SK-N-MC (cell line): ENCODE measurements at regions not wholly inside any gene's neighbourhood (a gene's known extent, or its start where the extent isn't known, plus 50 kb on each side); places are given as distances from the start of the nearest gene placed in this dataset.
"Not testable (repeated sequence)": the region's sequence is repeated elsewhere in the genome, so short reads cannot be mapped to it uniquely, and the experiment has no call there.

Experiments
- DNase-seq: peaks from one replicate; pipeline ENCODE4 v3.0.0-alpha.2; 2011; ENCODE audit warnings: low read depth, low spot score
- H3K27ac ChIP-seq: fragments of 200-600 bp; sonication (generic); 2 replicates; pipeline ENCODE4 v1.5.1; 2016; ENCODE audit warnings: mixed run types
- H3K36me3 ChIP-seq: fragments of 200-600 bp; sonication (generic); 2 replicates; pipeline ENCODE4 v1.6.1; 2017; ENCODE audit warnings: antibody characterized with exemption, low read length, mixed read lengths; ENCODE audit not compliant: insufficient read depth
- H3K4me3 ChIP-seq: fragments of 200-600 bp; sonication (generic); 2 replicates; pipeline ENCODE4 v1.5.1; 2016
- H3K9ac ChIP-seq: fragments of 200-600 bp; sonication (generic); 2 replicates; pipeline ENCODE4 v1.8.0; 2017; ENCODE audit warnings: mixed run types, mixed read lengths; ENCODE audit not compliant: insufficient read length
- H3K9me3 ChIP-seq: fragments of 200-600 bp; sonication (generic); 2 replicates; pipeline ENCODE4 v1.6.1; 2017; ENCODE audit warnings: low read depth, mild to moderate bottlenecking, antibody characterized with exemption, low read length, moderate library complexity, mixed read lengths
- EZH2 ChIP-seq: fragments of 200-600 bp; sonication (generic); IDR thresholded peaks from one replicate; pipeline ENCODE4 v1.6.1; 2017; ENCODE audit warnings: antibody characterized with exemption
- FOXP2 ChIP-seq: optimal IDR thresholded peaks from 2 replicates; pipeline ENCODE3; 2011; ENCODE audit warnings: mild to moderate bottlenecking, moderate library complexity; ENCODE audit not compliant: insufficient read depth; ENCODE audit errors: extremely low read length, control extremely low read depth
- POLR2AphosphoS5 ChIP-seq: IDR thresholded peaks from 2 replicates; pipeline ENCODE4 v1.6.1; 2012; ENCODE audit warnings: mild to moderate bottlenecking, low read depth, low read length, borderline replicate concordance

GRCh38 chr2:7649461-7650228, 732.4 kb downstream of the RNF144A start:
- Histone ChIP-seq H3K27ac (no peak overlapping the region), H3K9ac (no peak overlapping the region), H3K9me3 (no peaks in the 10 kb centered on the region; the same call in 1 of the 2 replicates), H3K36me3 (no peaks in the 10 kb centered on the region), H3K4me3 (no peak overlapping the region)
- DNase-seq: no peak
- TF ChIP-seq POLR2AphosphoS5: no peak
- no peak for TF ChIP-seq FOXP2
- TF ChIP-seq EZH2: no peak

GRCh38 chr2:7653617-7654016, 736.4 kb downstream of the RNF144A start:
- Histone ChIP-seq H3K9me3 (no peaks in the 10 kb centered on the region; the same call in 1 of the 2 replicates), H3K4me3 (no peak overlapping the region), H3K9ac (no peak overlapping the region), H3K27ac (no peak overlapping the region), H3K36me3 (no peaks in the 10 kb centered on the region)
- DNase-seq: no peak
- TF ChIP-seq POLR2AphosphoS5 (no peak), FOXP2 (no peak), EZH2 (no peak)

- DNase-seq: no peak
- no peak overlapping the region for H3K9ac ChIP-seq
- no peak overlapping the region for H3K4me3 ChIP-seq
- H3K9me3 ChIP-seq: no peaks in the 10 kb centered on the region; the same call in 1 of the 2 replicates
- H3K27ac ChIP-seq: no peak overlapping the region
- no peak for TF ChIP-seq POLR2AphosphoS5
- no peak for TF ChIP-seq EZH2
- TF ChIP-seq FOXP2: no peak
- H3K36me3 ChIP-seq: no peaks in the 10 kb centered on the region
Measured at GRCh38 chr2:7655629-7656028, 738.4 kb downstream of the RNF144A start.

GRCh38 chr2:7657526-7657925, 740.3 kb downstream of the RNF144A start:
- H3K9ac ChIP-seq, H3K9me3 ChIP-seq, DNase-seq, H3K27ac ChIP-seq, H3K4me3 ChIP-seq, H3K36me3 ChIP-seq: not testable (repeated sequence)

- DNase-seq: no peak
Measured at GRCh38 chr2:7658486-7658885, 741.3 kb downstream of the RNF144A start.

DNA sequence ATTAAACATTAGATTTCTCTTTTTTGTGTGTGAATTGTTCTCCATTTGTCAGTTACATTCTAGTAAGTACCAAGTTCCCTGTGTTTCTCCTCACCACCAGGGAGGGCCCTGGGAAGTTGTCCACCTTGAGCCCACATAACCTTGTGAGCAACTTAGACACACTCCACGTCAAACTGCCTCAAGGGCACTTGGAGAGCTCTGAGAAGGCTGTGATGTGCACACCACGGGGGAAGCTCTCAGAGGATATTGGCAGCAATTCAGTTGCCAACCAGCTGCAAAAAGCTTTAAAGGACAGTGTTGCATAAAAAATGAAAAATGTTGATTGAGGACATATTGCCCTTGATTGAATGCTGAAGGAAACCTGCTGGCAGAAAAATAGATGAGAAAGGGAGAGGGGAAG, 743.6 kb downstream of the RNF144A start:
- no peaks in the 10 kb centered on the region for H3K9me3 ChIP-seq
- H3K9ac ChIP-seq: no peak overlapping the region
- TF ChIP-seq POLR2AphosphoS5: no peak
- no peak for TF ChIP-seq EZH2
- TF ChIP-seq FOXP2: no peak
- H3K27ac ChIP-seq: no peak overlapping the region
- no peak for DNase-seq
- no peak overlapping the region for H3K4me3 ChIP-seq
- no peaks in the 10 kb centered on the region for H3K36me3 ChIP-seq

More at GRCh38 chr2:7658486-7658885, 741.3 kb downstream of the RNF144A start:
- TF ChIP-seq FOXP2 (no peak), EZH2 (no peak), POLR2AphosphoS5 (no peak)
- H3K4me3 ChIP-seq: no peak overlapping the region
- H3K9ac ChIP-seq: no peak overlapping the region
- no peak overlapping the region for H3K27ac ChIP-seq
- H3K36me3 ChIP-seq: no peaks in the 10 kb centered on the region
- no peaks in the 10 kb centered on the region; the same call in 1 of the 2 replicates for H3K9me3 ChIP-seq

- no peak overlapping the region for H3K4me3 ChIP-seq
- H3K36me3 ChIP-seq: no peaks in the 10 kb centered on the region
- no peak for TF ChIP-seq POLR2AphosphoS5
- TF ChIP-seq EZH2: no peak
- TF ChIP-seq FOXP2: no peak
- no peaks in the 10 kb centered on the region for H3K9me3 ChIP-seq
- H3K9ac ChIP-seq: no peak overlapping the region
- no peak for DNase-seq
- H3K27ac ChIP-seq: no peak overlapping the region
Measured at GRCh38 chr2:7661502-7661901, 744.3 kb downstream of the RNF144A start.

- TF ChIP-seq EZH2 (no peak), POLR2AphosphoS5 (no peak), FOXP2 (no peak)
- no peaks in the 10 kb centered on the region for H3K9me3 ChIP-seq
- no peak overlapping the region for H3K27ac ChIP-seq
- no peak overlapping the region for H3K9ac ChIP-seq
- H3K36me3 ChIP-seq: no peaks in the 10 kb centered on the region
- no peak overlapping the region for H3K4me3 ChIP-seq
- DNase-seq: no peak
Measured at GRCh38 chr2:7665880-7666279, 748.7 kb downstream of the RNF144A start.
